DMS79 treated with DMSO at 0.1 percent for 48 hours (cell line): ENCODE measurements at regions not wholly inside any gene's neighbourhood (a gene's known extent, or its start where the extent isn't known, plus 50 kb on each side); places are given as distances from the start of the nearest gene placed in this dataset.
A peak's percentile ranks its signal among the peaks of the same experiment; 100 is the strongest.

Experiments
- DNase-seq: peaks from one replicate; lab custom pipeline; 2025; lab: John Stamatoyannopoulos, UW

DNA sequence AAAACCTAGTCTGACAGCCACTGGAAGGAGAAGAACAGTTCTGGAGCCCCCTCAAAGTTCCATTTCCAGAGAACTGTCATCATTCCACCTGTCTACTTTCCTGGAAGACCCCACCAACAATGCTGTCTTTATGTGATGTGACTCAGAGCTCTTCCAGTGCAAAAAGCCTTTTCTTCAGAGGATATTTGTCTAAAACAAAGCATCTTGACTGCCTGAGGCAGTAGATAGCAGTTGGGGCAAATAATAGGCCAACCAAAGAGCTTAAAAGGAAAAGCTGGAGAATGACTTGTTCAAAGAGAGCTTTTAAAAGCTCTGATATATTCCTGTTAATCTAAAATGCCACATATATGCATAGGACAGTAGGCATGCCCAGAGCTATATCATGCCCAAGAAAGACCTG, 62.6 kb downstream of the MIS18A start:
- DNase-seq: no peak

DNA sequence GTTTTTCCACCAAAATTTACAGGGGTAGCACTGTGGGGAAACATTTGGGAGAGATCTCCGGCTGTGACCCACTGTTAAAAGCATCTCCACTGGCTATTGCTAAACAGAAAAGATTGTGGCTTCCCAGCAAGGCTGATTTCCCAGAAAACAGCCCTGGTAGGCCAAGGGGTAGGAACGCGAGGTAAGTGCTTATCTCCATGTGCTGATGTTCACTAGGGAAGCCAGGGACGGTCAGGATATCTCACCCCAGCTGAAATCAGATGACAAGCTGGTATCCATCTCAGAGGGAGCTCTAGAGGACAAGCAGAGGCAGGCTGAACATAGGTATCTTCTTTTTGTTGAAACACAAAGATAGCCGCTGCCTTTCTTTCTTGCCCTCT, 63.6 kb downstream of the MIS18A start:
- DNase-seq: no peak

DNA sequence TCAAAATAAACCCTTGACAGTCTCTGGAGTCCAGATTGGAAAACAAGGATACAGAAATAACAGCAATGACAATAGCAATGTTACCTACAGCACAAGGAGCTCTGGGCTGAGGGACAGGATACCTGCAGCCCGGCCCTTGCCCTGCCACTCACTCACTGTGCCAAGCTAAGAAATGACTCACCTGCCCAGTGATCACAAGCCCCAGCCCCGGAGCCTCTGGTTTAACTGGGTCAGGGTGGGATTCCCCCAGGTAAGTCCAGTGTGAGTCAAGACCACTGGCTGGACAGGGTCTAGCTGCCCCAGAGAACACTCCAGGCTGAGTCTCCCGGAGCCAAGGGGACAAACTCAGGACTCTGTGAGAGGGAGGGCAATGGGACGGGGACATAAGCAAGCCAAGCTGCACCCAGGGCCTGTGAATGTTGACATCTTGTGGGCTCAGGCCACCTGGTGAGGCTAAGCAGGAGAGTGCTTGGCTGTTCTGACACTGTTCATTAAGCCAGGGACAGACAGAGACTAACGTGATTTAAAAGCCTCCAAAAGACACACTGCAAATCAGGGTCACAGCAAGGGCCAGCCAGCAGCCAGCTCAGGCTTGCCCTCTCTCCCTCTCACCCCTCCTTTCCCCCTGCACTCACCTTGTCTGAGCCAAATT, 64.1 kb downstream of the MIS18A start:
- no peak for DNase-seq

DNA sequence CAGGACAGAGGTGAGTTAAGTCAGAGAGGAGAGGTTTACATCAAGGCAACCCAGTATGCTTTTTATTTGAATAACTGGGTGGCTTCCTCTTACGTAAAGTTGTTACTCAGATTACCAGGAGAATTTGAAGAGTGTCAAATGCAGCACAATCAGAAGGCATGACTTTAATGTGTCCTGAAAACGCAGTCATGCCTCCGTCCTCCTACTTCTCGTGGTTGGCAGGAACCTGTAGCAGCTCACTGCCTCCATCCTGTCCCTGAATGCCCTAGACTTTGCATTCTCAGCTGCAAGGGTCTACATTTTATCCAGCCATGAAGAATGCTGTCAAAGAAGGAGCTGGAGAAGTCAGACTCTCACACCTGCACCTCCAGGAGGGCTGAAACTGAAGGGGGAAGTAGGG, 66.7 kb downstream of the MIS18A start:
- DNase-seq: no peak

DNA sequence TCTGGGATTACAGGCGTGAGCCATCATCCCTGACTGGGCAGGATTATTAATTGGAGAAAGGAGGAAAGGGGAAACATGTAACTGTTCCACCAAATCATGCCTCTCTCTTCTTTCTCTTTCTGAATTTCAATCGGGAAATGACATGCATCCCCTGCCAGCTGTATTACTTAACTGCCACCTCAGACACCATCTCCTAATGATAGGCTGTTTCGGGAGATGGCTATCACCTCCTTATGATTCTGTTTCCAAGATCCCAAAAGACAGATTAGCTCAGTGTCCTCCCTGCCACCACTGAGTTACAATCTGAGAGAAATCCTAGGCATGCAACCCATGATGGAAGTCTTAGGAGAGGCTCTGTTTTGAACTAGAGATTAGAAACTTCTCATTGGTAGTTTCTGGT, 67.5 kb downstream of the MIS18A start:
- DNase-seq: no peak

DNA sequence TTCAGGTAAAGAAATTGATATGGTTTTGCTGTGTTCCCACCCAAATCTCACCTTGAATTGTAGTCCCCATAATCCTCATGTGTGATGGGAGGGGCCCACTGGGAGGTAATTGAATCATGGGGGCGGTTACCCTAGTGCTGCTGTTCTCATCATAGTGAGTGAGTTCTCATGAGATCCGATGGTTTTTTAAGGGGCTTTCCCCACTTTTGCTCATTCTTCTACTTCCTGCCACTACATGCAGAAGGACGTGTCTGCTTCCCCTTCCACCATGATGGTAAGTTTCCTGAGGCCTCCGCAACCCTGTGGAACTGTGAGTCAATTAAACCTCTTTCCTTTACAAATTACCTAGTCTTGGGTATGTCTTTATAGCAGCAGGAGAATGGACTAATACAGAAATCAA, 69.3 kb downstream of the MIS18A start:
- no peak for DNase-seq

DNA sequence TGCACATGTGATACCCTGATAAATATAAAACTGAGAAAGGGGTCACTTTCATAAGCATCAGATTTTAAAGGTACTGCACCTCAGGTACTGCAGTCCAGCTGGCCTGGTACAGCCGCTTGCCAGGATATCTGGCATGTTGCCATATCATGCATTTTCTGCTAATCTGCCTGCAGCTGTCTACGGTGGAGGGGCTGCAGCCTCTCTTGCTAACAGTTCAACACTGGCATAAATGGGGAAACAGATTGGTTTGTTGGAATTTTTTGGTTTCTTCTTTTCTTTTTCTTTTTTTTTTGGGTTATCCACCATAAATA, 71.5 kb downstream of the MIS18A start:
- peak; percentile 49 for DNase-seq

DNA sequence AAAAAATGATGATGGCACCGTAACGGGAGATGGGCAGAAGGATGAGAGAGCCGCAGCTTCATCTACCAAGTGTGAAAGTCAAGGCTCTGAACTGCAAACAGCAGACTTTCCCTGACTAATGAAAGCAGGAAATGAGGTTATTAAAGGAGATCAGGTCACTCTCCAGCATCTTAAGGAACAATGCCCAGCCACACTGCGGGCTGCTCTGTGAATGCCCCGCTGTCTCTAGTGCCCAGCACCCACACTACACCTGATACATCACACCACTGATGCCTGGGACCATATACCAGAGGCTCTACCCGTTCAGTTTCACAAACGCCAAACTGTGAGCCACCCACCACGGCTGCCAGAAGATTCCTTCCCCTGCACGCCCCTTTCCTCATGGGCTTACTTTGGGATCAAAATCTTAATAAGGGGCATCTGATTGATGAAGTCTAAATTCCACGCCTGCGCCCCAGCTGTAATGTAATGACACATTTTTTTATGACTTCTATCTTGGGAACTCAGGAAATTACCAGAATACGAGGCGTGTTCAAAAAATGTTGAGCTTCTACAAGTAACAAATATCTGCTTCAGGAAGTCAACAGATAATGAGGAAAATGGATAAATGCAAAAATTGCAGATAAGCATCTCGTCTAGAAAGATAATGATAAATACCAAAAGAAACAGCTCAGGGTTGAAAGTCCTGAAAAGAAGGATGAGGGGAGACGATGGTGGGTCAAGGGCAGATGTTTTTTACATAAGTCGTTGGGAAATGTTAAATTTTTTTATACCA, 72.0 kb downstream of the MIS18A start:
- no peak for DNase-seq

DNA sequence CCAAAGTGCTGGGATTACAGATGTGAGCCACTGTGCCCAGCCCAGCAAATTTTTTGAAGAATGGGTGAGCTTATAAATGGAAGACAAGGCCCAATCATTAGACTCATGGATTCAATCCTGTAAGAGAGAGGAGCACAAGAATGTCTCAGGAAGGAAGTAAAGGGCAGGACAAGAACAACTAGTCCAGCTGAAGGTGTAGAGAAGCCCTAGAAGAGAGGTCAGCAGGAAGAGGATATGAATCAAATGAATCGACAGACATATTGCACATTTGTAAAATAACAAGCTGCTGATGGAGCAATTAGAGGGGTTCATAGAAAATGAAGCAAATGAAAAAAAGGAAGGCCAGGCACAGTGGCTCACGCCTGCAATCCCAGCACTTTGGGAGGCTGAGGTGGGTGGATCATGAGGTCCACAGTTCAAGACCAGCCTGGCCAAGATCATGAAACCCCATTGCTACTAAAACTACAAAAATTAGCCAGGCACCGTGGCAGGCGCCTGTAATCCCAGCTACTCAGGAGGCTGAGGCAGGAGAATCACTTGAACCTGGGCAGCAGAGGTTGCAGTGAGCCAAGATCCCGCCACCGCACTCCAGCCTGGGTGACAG, 74.9 kb downstream of the MIS18A start:
- no peak for DNase-seq

DNA sequence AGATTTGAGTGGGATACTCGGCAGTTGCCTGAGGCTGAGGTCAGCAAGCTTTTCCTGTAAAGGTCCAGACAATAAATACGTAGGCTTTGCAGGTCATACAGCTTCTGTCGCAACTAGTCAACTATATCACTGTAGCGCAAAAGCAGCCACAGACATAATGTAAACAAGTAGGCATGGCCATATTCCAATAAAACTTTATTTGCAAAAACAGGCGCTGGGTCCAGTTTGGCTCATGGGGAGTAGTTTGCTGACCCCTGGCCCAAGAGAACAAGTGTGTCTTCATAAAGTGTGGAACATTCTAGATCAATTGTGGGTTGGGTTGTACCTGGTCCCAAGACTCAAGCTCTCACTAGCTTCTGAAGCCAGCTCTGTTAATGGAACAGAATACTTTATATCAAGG, 78.8 kb downstream of the MIS18A start:
- DNase-seq: no peak

DNA sequence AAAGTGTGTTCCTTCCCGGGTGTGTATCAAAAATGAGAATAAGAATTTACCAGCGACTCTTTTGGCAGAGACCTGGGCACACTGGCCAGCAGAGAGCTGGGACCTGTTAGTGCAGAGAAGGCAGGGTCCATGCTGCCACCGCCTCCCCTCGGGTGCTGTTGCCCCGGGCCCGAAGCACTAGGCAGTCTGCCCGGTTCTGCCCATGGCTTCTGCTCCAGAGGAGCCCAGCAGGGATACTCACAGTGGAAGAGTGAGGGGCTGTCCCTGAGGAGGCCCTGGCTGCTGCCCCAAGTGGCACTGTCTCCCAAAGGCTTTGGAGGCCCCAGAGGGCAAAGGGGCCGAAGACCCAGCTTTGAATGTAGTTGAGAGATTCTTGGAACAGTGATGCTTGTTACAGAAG, 80.5 kb downstream of the MIS18A start:
- DNase-seq: no peak

DNA sequence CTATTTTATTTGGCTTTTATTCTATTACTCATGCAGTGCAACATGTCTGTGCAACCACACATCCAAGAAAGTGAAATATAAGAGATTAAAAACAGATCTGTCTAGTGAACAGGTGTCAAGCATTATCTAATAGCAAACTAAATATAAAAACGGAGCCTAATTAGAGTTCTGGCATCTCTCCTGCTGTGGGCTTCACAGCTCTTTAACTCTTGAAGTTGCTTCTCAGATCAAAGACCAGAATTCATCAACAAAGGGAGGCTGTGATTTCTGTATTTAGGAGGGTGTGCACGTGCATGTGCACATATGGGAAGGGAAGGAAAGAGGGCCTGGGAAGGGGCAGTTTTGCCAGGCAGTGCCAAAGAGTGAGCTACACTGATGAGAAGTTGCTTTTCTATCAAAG, 81.0 kb downstream of the MIS18A start:
- DNase-seq: peak; percentile 4

DNA sequence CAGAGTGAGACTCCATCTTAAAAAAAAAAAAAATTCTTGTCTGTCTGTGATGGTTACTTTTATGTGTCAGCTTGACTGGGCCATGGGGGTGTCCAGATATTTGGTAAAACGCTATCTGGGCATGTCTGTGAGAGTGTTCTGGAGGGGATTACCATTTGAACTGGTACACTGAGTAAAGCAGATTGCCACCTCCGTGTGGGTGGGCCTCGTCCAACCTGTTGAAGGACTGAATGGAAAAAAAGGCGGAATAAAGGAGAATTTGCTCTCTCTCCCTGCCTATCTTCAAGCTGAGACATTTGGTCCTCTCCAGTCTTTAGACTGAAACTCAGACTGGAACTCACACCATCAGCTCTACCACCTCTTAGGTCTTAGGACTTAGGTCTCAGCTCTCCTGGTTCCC, 82.8 kb downstream of the MIS18A start:
- no peak for DNase-seq

DNA sequence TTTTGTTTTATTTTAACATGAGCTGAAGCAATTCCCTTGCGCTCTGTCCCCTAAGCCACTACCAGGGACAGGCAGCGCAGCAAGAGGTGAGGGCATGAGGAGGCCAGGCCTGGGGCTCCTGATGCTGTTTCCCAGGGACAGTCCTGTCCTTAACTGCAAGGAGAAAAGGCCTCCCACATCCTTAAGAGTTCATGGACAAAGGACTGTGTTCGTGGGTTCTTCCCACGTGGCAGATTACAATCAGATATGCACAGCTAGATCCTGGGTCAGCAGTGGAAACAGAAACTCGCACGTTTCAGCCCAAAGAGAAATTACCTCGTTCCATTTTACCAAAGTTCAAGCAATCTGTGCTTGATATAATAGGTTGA, 85.8 kb downstream of the MIS18A start:
- no peak for DNase-seq

DNA sequence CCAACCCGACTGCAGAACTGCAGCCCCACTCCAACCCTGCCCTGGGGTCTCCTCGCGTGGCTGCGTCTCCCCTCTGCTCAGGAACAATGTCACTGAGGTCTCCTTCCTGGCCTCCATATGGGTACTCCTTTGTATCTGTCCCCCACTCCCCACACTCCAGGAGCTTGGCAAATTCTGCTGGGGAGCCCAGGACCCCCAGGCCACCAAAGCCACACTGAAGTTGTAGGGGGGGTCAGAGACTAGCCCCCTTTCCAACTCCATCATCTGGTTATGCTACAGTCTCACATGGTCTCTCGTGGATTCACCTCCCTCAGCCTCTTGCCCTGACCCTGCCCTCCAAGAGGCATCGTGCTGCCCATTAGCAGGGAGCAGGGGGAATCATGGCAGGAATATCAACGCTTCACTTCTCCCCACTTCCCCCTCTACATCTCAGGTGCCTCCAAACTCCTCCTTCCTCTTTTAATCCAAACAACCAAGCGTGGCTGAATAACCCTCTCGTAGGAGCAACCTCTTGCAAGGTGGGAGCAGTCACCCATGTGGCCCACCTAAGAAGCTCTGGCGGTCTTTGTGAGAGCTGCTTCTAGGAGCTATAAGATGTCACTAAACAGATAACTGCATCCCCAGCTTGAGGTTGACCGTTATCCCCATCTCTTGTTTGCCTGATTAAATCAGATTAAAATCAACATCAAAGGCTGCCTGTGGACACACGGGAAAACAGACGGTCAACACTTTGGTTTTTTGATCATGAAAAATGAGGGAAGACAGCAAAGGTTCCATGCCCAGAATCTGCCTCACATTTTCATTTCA, 86.4 kb downstream of the MIS18A start:
- DNase-seq: no peak

DNA sequence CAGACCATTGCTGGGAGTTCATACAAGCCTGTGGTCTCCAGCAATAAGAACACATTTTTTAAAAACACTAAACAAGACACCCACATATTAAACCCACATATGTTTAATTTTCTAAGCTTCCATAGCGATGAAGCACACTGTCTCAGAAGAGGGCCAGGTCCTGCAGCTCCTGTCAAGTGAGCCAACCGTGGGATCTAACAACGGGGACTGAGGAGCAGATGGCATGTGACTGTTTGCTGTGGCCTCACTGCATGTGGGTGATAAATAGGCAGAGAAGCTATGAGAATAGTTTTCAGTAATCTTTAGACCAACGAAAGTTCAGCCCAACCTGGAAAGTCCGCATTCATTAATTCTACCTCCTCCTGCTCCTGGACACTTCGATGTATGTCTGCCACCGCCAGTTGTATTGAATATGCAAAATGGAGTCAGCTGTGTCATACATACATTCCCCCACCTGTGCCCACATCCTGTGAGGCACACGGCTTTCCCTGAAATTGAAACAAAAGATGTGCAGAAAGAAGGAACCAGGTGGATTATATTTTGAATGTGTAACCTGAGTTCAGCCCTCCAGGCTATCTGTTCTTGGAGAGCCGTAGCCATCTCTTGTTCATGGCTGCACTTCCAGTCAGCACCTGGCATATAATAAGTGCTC, 88.2 kb downstream of the MIS18A start:
- DNase-seq: no peak

DNA sequence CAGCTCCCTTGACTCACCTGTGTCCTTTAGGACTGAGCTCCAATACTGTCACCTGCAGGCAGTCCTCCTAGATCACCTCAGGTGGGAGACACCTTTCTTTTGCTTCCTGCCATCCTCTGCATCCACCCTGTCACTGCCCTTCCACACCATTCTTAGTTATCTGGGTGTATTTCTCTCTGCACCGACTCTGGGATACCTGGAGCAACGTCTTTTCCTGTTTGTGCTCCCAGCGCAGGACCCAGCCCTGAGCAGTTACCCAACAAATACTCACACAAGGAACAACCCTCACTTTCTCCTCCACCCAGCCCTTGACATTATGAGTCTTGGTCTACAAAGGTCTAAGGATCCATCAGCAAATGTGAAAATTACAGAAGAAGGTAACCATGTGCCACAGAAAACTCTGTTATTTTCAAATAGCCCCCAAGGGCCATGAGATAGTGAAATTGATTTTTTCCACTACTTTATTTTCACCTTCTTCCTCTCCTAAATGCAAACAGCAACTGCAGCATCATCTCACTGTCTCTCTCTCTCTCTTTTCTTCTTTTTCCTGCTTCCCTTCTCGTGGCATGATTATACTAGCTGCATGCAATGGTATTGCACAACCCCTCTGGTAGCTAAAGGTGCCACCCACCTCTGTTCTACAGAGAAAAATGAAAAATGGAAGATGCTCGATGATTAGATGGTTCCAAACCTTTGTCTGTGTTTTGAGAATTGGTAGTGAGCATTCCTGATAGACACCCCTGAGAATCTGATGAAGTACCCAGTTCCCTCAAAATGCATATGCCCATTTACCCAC, 89.0 kb downstream of the MIS18A start:
- no peak for DNase-seq

DNA sequence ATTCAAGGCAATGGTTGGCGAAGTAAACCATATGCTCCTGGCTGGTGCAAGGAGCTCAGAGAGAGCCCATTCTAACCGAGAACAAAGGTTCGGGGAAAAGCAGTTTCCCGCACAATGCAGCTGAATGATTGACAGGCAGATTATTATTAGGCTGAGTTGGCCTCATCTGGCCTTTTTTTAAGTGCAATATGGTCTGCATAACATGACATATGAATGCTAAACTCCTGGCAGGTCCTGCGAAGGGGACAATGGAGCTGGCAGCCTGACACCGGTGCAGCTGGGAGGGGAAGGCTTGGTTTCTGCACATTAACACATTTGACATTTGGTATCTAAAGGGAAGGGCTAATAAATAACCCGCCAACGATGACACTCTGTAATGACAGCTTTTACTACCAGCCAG, 92.0 kb downstream of the MIS18A start:
- DNase-seq: no peak

DNA sequence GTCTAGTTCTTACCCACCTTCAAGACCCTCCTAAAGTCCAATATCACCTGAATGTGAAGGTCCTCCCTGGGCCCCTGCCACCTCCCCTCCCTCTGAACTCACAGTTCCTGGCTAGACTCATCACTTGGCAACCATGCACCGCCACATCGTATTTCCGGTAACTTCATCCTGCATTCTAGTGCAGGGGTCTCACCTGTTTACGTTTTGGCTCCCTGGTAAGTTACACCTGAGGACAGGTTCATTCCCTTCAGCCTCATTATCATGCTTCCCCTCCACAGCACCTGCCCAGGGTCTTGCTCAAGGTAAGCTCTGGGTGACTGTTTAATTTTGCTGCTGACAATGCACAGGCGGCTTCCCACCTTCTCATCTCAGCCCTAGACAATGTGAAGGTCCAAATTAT, 93.1 kb downstream of the MIS18A start:
- DNase-seq: no peak

DNA sequence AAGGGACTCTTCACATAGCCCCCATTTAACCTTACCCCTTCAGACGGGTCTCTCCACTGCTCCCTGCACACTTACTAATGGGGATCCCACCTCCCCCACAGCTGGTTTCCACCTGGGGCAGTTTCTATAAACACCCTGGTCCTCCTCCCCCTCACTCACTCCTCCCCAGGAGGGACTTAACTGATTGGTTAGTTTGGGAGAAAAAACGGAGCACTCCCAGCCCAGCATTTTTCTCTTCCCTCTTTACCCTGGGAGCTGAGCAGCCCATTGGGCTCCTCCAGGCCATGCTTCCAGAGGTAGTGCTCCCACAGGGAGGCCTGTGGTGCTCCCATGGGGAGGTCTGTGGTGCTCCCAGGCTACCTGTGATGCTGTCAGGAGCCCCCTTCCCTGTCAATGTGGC, 93.7 kb downstream of the MIS18A start:
- DNase-seq: no peak

DNA sequence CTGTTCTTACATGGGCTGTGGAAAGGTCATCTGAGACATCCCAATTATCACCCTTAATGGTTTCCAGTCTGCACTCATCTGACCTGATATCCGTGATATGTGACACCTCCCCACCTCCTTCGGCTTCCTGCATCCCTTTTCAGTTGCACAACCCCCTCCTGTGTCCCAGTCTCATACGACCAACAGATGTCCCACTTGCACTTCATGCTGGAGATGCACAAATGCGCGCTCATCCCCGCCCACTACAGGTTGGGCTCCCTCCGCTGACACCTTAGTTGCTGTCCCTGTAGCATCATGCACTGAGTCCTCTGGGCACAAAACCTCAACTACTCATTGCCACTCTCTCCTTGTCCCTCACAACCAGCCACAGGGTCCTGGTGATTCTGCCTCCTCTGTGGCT, 94.4 kb downstream of the MIS18A start:
- no peak for DNase-seq

DNA sequence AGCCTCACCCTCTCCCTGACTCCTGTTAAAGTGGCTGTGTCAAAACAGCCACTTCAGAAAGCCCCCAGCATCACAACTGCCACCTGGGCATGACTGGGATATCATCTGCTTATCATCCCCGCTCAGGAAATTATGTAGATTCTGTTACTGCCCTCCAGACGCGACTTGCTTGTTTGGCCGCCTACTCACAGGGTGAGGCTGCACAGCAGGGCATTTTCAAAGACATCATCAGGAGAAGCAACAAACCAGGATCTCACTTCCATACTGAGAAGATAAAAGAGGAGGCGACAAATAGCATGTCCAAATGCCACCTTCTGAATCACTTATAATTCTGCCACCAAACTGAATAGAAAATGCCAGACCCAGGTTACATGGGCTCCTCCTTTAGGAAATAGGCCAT, 94.8 kb downstream of the MIS18A start:
- no peak for DNase-seq
